ENCODE measurements at regions not wholly inside any gene's neighbourhood (a gene's known extent, or its start where the extent isn't known, plus 50 kb on each side); places are given as distances from the start of the nearest gene placed in this dataset.

DNA sequence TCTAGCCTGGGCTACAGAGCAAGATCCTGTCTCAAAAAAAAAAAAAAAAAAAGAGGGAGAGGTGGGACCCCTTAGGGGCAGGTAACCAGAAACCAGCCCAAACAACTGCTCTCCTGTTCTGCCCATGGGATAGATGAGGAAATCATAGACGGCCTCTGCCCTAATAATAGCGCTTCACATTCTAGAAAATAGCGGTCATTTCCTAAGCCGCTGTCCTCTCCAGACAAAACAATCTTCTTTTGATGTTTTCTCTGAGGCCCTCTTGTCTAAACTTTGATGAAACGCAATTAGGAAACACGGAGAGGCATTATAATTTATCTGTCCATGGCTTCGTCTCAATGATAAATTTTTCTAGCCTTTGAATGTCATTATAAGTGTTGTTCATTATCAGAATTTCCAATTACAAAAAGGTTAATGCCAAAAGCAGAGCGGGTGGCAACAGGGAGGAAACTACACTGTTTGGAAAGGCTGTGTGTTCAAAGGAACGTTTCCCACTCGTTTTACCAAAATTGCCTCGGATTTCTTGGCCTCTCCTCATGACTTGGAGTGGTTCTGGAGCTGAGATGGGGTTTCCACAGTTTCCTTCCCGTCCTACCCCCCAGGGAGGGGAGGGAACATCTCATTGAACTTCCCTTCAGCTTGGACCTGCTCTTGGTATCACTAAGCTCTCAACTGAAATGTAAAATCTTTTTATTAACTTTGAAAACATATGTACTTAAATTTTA, 151.6 kb upstream of the ZNF236 start:
- Histone ChIP-seq H3K14ac (replicated peaks; ENCODE audit: low read depth, low read length) (no peak overlapping the region), H3K36me3 (ENCODE audit: control insufficient read depth, insufficient read depth, low read length) (no peaks in the 10 kb centered on the region), H2AFZ (replicated peaks; ENCODE audit: low read length, poor library complexity) (no peak overlapping the region), H3K18ac (ENCODE audit: low read depth, low read length) (no peak overlapping the region), H3K9ac (ENCODE audit: low read depth, low read length) (no peak overlapping the region), H3K9me1 (ENCODE audit: insufficient read depth, low read length) (no peaks in the 10 kb centered on the region), H4K91ac (ENCODE audit: insufficient read depth, low read depth, low read length) (no peak overlapping the region), H3K4me1 (ENCODE audit: control insufficient read depth, insufficient read depth, low read length) (no peaks in the 10 kb centered on the region), H3K79me1 (ENCODE audit: low read depth in 1 of 2, low read length in 2 of 2) (no peaks in the 10 kb centered on the region), H3K23ac (ENCODE audit: low read depth, low read length) (no peak overlapping the region), H3K56ac (ENCODE audit: extremely low read depth, insufficient read depth, low read length) (no peak overlapping the region), H2BK15ac (ENCODE audit: low read depth, low read length) (no peak overlapping the region), H3K27ac (ENCODE audit: insufficient read depth, low read length) (no peak overlapping the region), H3K4me3 (ENCODE audit: insufficient read depth, low read depth, low read length) (no peak overlapping the region), H4K5ac (ENCODE audit: low read depth, low read length) (no peak overlapping the region), H4K8ac (ENCODE audit: low read depth in 2 of 2, low read length in 2 of 2) (no peak overlapping the region), H3K27me3 (ENCODE audit: control insufficient read depth, insufficient read depth, low read length) (peaks cover 11% of the 10 kb centered on the region), H3K9me3 (ENCODE audit: control insufficient read depth, insufficient read depth, low read length) (peaks cover 3% of the 10 kb centered on the region), H3K4ac (ENCODE audit: low read depth, low read length) (no peak overlapping the region), H3K4me2 (ENCODE audit: low read depth, low read length) (no peak overlapping the region), H2AK5ac (ENCODE audit: low read depth, low read length) (no peak overlapping the region), H2AK9ac (replicated peaks; ENCODE audit: low read depth, low read length, poor library complexity) (no peak overlapping the region), H2BK20ac (ENCODE audit: low read depth, low read length) (no peak overlapping the region), H2BK120ac (ENCODE audit: low read depth, low read length) (no peak overlapping the region), H4K20me1 (ENCODE audit: insufficient read depth, low read length) (no peaks in the 10 kb centered on the region), H2BK5ac (ENCODE audit: low read depth, low read length, poor library complexity, severe bottlenecking) (no peak overlapping the region)
- intact Hi-C loops (cut with micrococcal nuclease) (no loop called here), in situ Hi-C loops (cut with MboI; ENCODE audit: low sequenced_read_pairs) (no loop called here), dilution Hi-C loops (cut with HindIII; ENCODE audit: low sequenced_read_pairs, unreplicated experiment) (no loop called here)
- DNase-seq (no peak), ATAC-seq (ENCODE audit: low read depth) (no peak)
- no TSS peak for BruUV-seq (replicated peaks)
- CTCF ChIA-PET: no interaction called here
- POLR2A ChIA-PET (ENCODE audit: unreplicated experiment): no interaction called here
- 18% methylated on average over 5 of the region's 12 CpGs; no CpG with 5 or more reads in 1 of the 2 experiments for WGBS, 2 experiments (ENCODE audit: extremely low coverage in 2 of 2, insufficient read length in 1 of 2)
- TF ChIP-seq FOS (IDR thresholded peaks at IDR 0.05; ENCODE audit: low read depth, low read length): no peak
- TF ChIP-seq MXI1 (IDR thresholded peaks at IDR 0.05; ENCODE audit: borderline replicate concordance, low read depth, low read length): no peak
- no peak for TF ChIP-seq NFE2L2 (IDR thresholded peaks at IDR 0.05; ENCODE audit: low read depth, low read length)
- TF ChIP-seq RAD21 (IDR thresholded peaks at IDR 0.05; ENCODE audit: low read length): no peak
- no peak for TF ChIP-seq SMC3 (IDR thresholded peaks at IDR 0.05; ENCODE audit: low read depth, low read length)
- TF ChIP-seq CHD1 (IDR thresholded peaks at IDR 0.05; ENCODE audit: low read depth, low read length): no peak
- TF ChIP-seq RCOR1 (IDR thresholded peaks at IDR 0.05; ENCODE audit: insufficient replicate concordance, low read length): no peak

All from IMR-90 (cell line).